Hepatocyte (in vitro differentiated cells): ENCODE measurements at regions not wholly inside any gene's neighbourhood (a gene's known extent, or its start where the extent isn't known, plus 50 kb on each side); places are given as distances from the start of the nearest gene placed in this dataset.

ENCODE experiments used
- DNase-seq: peaks from one replicate; pipeline ENCODE4 v3.0.0-alpha.2; 2016; ENCODE audit warnings: low spot score
- H2AFZ ChIP-seq: fragments of 200-600 bp; sonication (generic); 2 replicates; pipeline ENCODE4 v1.6.0; 2016; ENCODE audit warnings: antibody characterized with exemption, mild to moderate bottlenecking
- H3K27ac ChIP-seq: fragments of 200-600 bp; sonication (generic); 2 replicates; pipeline ENCODE4 v1.5.1; 2016; ENCODE audit warnings: mild to moderate bottlenecking
- H3K27me3 ChIP-seq: fragments of 200-600 bp; sonication (generic); 2 replicates; pipeline ENCODE4 v1.6.1; 2016
- H3K36me3 ChIP-seq: fragments of 200-600 bp; sonication (generic); replicated peaks from 2 replicates; pipeline ENCODE4 v1.5.1; 2016; ENCODE audit warnings: low read depth; ENCODE audit not compliant: insufficient read depth
- H3K4me1 ChIP-seq: fragments of 200-600 bp; sonication (generic); 2 replicates; pipeline ENCODE4 v1.5.1; 2016; ENCODE audit warnings: mild to moderate bottlenecking, moderate library complexity; ENCODE audit not compliant: insufficient read depth
- H3K4me2 ChIP-seq: fragments of 200-600 bp; sonication (generic); 2 replicates; pipeline ENCODE4 v1.6.0; 2016
- H3K4me3 ChIP-seq: fragments of 200-600 bp; sonication (generic); 2 replicates; pipeline ENCODE4 v1.5.1; 2016; ENCODE audit warnings: mild to moderate bottlenecking
- H3K79me2 ChIP-seq: fragments of 200-600 bp; sonication (generic); 2 replicates; pipeline ENCODE4 v1.6.0; 2017; ENCODE audit warnings: mild to moderate bottlenecking
- H3K9me2 ChIP-seq: fragments of 200-600 bp; sonication (generic); replicated peaks from 2 replicates; pipeline ENCODE4 v1.6.0; 2017; ENCODE audit warnings: mild to moderate bottlenecking; ENCODE audit not compliant: insufficient read depth
- H3K9me3 ChIP-seq: fragments of 200-600 bp; sonication (generic); 2 replicates; pipeline ENCODE4 v1.5.1; 2016; ENCODE audit warnings: low read depth, mild to moderate bottlenecking
- H4K20me1 ChIP-seq: fragments of 200-600 bp; sonication (generic); 2 replicates; pipeline ENCODE4 v1.6.0; 2016; ENCODE audit warnings: mild to moderate bottlenecking; ENCODE audit not compliant: insufficient read depth, poor library complexity, severe bottlenecking
- CTCF ChIP-seq: fragments of 200-600 bp; sonication (generic); IDR thresholded peaks from 2 replicates; pipeline ENCODE4 v1.5.1; 2016; ENCODE audit warnings: antibody characterized with exemption, mild to moderate bottlenecking; ENCODE audit not compliant: poor library complexity
- EZH2 ChIP-seq: fragments of 200-600 bp; sonication (generic); IDR thresholded peaks from 2 replicates; pipeline ENCODE4 v1.6.1; 2016; ENCODE audit warnings: antibody characterized with exemption, mild to moderate bottlenecking, borderline replicate concordance
- EZH2phosphoT487 ChIP-seq: fragments of 200-600 bp; sonication (generic); IDR thresholded peaks from one replicate; pipeline ENCODE4 v1.6.1; 2018; ENCODE audit warnings: antibody characterized with exemption, mild to moderate bottlenecking, low read depth, moderate library complexity; ENCODE audit not compliant: unreplicated experiment, severe bottlenecking
- WGBS: methylation state at CpG from one replicate; pipeline ENCODE4 v1.1.6; 2016; ENCODE audit warnings: low lambda C conversion rate; ENCODE audit errors: missing lambda C conversion rate; 5-methylcytosine and 5-hydroxymethylcytosine counted together

- H3K36me3 ChIP-seq = no peaks in the 10 kb centered on the region
- no peak for DNase-seq
- no peaks in the 10 kb centered on the region for H3K4me1 ChIP-seq
- no peaks in the 10 kb centered on the region for H3K27me3 ChIP-seq
- no peaks in the 10 kb centered on the region for H3K9me2 ChIP-seq
- H4K20me1 ChIP-seq = no peaks in the 10 kb centered on the region
- no peak overlapping the region for H3K4me2 ChIP-seq
- 56% methylated on average over 7 of the region's 7 CpGs for WGBS
- H3K4me3 ChIP-seq = no peak overlapping the region
- TF ChIP-seq EZH2phosphoT487 (no peak), CTCF (no peak), EZH2 (no peak)
- no peaks in the 10 kb centered on the region for H3K79me2 ChIP-seq
- no peak overlapping the region for H3K27ac ChIP-seq
- H2AFZ ChIP-seq = no peak overlapping the region
- H3K9me3 ChIP-seq = no peaks in the 10 kb centered on the region
Observed at GRCh38 chr14:105897725-105898113, 371.3 kb downstream of the TMEM121 start.

GRCh38 chr14:105898482-105899010 is 372.2 kb downstream of the TMEM121 start:
- Histone ChIP-seq H3K27me3 (no peaks in the 10 kb centered on the region), H3K9me3 (no peaks in the 10 kb centered on the region), H3K4me1 (no peaks in the 10 kb centered on the region), H3K36me3 (no peaks in the 10 kb centered on the region), H3K79me2 (no peaks in the 10 kb centered on the region), H2AFZ (no peak overlapping the region), H3K9me2 (no peaks in the 10 kb centered on the region), H3K4me2 (no peak overlapping the region), H4K20me1 (no peaks in the 10 kb centered on the region), H3K4me3 (no peak overlapping the region), H3K27ac (no peak overlapping the region)
- TF ChIP-seq EZH2 = no peak
- TF ChIP-seq CTCF = no peak
- no peak for TF ChIP-seq EZH2phosphoT487
- DNase-seq = no peak
- WGBS = 88% methylated on average over 11 of the region's 11 CpGs

DNA sequence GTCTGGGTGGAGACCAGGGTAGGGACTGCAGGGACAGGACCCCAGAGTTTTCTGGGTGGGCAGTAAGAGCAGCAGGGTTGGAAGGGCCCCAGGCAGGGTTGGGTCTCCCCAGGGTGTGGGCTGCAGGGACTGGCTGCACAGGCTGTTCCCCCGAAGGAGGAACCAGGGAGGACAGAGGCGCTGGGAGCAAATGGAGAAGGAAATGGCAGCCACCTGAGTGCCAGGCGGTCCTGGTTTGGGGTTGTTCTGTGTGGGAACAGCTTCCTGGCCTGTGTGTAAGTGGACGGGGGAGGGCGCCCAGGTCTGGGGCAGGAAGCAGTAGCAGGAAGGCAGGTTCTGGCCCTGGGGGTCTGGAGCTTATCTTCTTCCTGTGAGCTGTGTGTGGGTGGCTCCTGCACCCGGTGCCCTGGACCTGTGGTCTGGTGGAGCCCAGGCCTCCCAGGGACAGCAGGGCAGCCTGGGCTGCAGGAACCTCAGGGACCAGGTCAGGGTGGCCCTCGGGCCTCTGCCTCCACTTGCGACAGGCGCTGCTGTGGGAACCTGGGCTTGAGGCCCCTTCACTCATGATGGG is 372.8 kb downstream of the TMEM121 start:
- TF ChIP-seq EZH2phosphoT487 = no peak
- no peak overlapping the region for H3K27ac ChIP-seq
- no peak overlapping the region for H3K4me3 ChIP-seq
- H3K9me3 ChIP-seq = no peaks in the 10 kb centered on the region
- no peaks in the 10 kb centered on the region for H4K20me1 ChIP-seq
- H2AFZ ChIP-seq = no peak overlapping the region
- 74% methylated on average over 9 of the region's 9 CpGs for WGBS
- H3K36me3 ChIP-seq = no peaks in the 10 kb centered on the region
- no peak for DNase-seq
- H3K4me2 ChIP-seq = no peak overlapping the region
- no peaks in the 10 kb centered on the region for H3K79me2 ChIP-seq
- H3K9me2 ChIP-seq = no peaks in the 10 kb centered on the region
- H3K27me3 ChIP-seq = no peaks in the 10 kb centered on the region
- no peaks in the 10 kb centered on the region for H3K4me1 ChIP-seq

GRCh38 chr14:105899657-105900397 is 373.4 kb downstream of the TMEM121 start:
- H3K4me2 ChIP-seq = no peak overlapping the region
- H3K27me3 ChIP-seq = no peaks in the 10 kb centered on the region
- H3K9me3 ChIP-seq = no peaks in the 10 kb centered on the region
- H3K36me3 ChIP-seq = no peaks in the 10 kb centered on the region
- H3K9me2 ChIP-seq = no peaks in the 10 kb centered on the region
- TF ChIP-seq EZH2 = no peak
- no peak for TF ChIP-seq CTCF
- H3K79me2 ChIP-seq = no peaks in the 10 kb centered on the region
- no peak overlapping the region for H3K4me3 ChIP-seq
- H2AFZ ChIP-seq = no peak overlapping the region
- H3K4me1 ChIP-seq = no peaks in the 10 kb centered on the region
- WGBS = 74% methylated on average over 10 of the region's 11 CpGs
- H4K20me1 ChIP-seq = no peaks in the 10 kb centered on the region
- no peak overlapping the region for H3K27ac ChIP-seq
- no peak for DNase-seq
